GM12878 (cell line): ENCODE measurements at regions not wholly inside any gene's neighbourhood (a gene's known extent, or its start where the extent isn't known, plus 50 kb on each side); places are given as distances from the start of the nearest gene placed in this dataset.

ENCODE experiments used
- ATF7 ChIP-seq: fragments of 450-650 bp; IDR thresholded peaks from 2 replicates; pipeline ENCODE4 v1.6.1; 2016; ENCODE audit warnings: low read depth, mild to moderate bottlenecking
- DPF2 ChIP-seq: fragments of 450-650 bp; IDR thresholded peaks from 2 replicates; pipeline ENCODE4 v1.6.1; 2017; ENCODE audit warnings: mild to moderate bottlenecking
- IKZF2 ChIP-seq, 2 experiments: fragments of 450-650 bp; IDR thresholded peaks; 2 replicates each; pipeline ENCODE4 v1.6.1; 2017; ENCODE audit warnings: mild to moderate bottlenecking in 2 of 2, moderate library complexity in 2 of 2
- NR2F1 ChIP-seq: fragments of 450-650 bp; conservative IDR thresholded peaks from 2 replicates; pipeline ENCODE4 v1.6.1; 2017; ENCODE audit warnings: mild to moderate bottlenecking
- POLR2A ChIP-seq: IDR thresholded peaks from 2 replicates; pipeline ENCODE4 v1.6.1; 2011; ENCODE audit warnings: low read depth, mild to moderate bottlenecking, low read length
- PRDM15 ChIP-seq: fragments of 450-650 bp; formaldehyde crosslinking; IDR thresholded peaks from 2 replicates; pipeline ENCODE4 v1.4.0; 2020; ENCODE audit warnings: mild to moderate bottlenecking, moderate library complexity
- RB1 ChIP-seq: fragments of 450-650 bp; formaldehyde crosslinking; IDR thresholded peaks from 2 replicates; pipeline ENCODE4 v1.6.1; 2017; ENCODE audit warnings: mild to moderate bottlenecking, borderline replicate concordance
- ZBTB11 ChIP-seq: fragments of 450-650 bp; formaldehyde crosslinking; IDR thresholded peaks from 2 replicates; pipeline ENCODE4 v1.5.0; 2022; ENCODE audit warnings: mild to moderate bottlenecking, missing genetic modification characterization
- ZSCAN29 ChIP-seq: fragments of 450-650 bp; IDR thresholded peaks from 2 replicates; pipeline ENCODE4 v1.6.1; 2017; ENCODE audit warnings: mild to moderate bottlenecking, moderate library complexity
- TF ChIP-seq, protein P1 (sequence below): fragments of 450-650 bp; IDR thresholded peaks from 2 replicates; pipeline ENCODE4 v1.6.1; 2018; ENCODE audit warnings: mild to moderate bottlenecking, low read depth, moderate library complexity; ENCODE audit not compliant: partially characterized antibody
- TF ChIP-seq, protein P2 (sequence below): fragments of 450-650 bp; IDR thresholded peaks from 2 replicates; pipeline ENCODE4 v1.6.1; 2016; ENCODE audit warnings: mild to moderate bottlenecking

- TF ChIP-seq PRDM15 (CRISPR knock-in tag) (no peak), RB1 (no peak), IKZF2 (IDR thresholded peaks at IDR 0.05) (no peak), POLR2A (no peak), DPF2 (no peak), NR2F1 (no peak), ZSCAN29 (no peak), ATF7 (no peak), ZBTB11 (CRISPR knock-in tag) (no peak)
- TF ChIP-seq, protein P1, sequence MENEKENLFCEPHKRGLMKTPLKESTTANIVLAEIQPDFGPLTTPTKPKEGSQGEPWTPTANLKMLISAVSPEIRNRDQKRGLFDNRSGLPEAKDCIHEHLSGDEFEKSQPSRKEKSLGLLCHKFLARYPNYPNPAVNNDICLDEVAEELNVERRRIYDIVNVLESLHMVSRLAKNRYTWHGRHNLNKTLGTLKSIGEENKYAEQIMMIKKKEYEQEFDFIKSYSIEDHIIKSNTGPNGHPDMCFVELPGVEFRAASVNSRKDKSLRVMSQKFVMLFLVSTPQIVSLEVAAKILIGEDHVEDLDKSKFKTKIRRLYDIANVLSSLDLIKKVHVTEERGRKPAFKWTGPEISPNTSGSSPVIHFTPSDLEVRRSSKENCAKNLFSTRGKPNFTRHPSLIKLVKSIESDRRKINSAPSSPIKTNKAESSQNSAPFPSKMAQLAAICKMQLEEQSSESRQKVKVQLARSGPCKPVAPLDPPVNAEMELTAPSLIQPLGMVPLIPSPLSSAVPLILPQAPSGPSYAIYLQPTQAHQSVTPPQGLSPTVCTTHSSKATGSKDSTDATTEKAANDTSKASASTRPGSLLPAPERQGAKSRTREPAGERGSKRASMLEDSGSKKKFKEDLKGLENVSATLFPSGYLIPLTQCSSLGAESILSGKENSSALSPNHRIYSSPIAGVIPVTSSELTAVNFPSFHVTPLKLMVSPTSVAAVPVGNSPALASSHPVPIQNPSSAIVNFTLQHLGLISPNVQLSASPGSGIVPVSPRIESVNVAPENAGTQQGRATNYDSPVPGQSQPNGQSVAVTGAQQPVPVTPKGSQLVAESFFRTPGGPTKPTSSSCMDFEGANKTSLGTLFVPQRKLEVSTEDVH, result no peak
- TF ChIP-seq, protein P2, sequence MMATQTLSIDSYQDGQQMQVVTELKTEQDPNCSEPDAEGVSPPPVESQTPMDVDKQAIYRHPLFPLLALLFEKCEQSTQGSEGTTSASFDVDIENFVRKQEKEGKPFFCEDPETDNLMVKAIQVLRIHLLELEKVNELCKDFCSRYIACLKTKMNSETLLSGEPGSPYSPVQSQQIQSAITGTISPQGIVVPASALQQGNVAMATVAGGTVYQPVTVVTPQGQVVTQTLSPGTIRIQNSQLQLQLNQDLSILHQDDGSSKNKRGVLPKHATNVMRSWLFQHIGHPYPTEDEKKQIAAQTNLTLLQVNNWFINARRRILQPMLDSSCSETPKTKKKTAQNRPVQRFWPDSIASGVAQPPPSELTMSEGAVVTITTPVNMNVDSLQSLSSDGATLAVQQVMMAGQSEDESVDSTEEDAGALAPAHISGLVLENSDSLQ, result no peak
These were observed 158.8 kb downstream of the RBM46 start (continued) for GRCh38 chr4:154939851-154940250.
